Naive thymus-derived CD4-positive, alpha-beta T cell (primary cell): ENCODE measurements at regions not wholly inside any gene's neighbourhood (a gene's known extent, or its start where the extent isn't known, plus 50 kb on each side); places are given as distances from the start of the nearest gene placed in this dataset.

Source experiments
- ATAC-seq: fragments of 150-1000 bp; cut with Tn5 transposase; 2 replicates; pipeline ENCODE4 v1.10.0; 2021; ENCODE audit warnings: mild to moderate bottlenecking, moderate library complexity
- CTCF ChIA-PET: fragments of 350-600 bp; sonication (Branson Sonifier 250); formaldehyde crosslinking; loops from one replicate; lab custom pipeline; 2021; ENCODE audit warnings: antibody characterized with exemption; lab: Charles Lee
- POLR2A ChIA-PET: fragments of 350-600 bp; sonication (Branson Sonifier 250); formaldehyde crosslinking; loops from one replicate; lab custom pipeline; 2021; ENCODE audit warnings: antibody characterized with exemption, inconsistent platforms; lab: Charles Lee
- DNase-seq, 9 donors: peaks; one replicate each; pipeline versions ENCODE4 v3.0.0 to v3.0.0-alpha.2; 2020 to 2022; ENCODE audit warnings: mixed read lengths in 1 of 9
- H3K27ac ChIP-seq: one replicate; pipeline ENCODE4 v1.7.0; 2013; ENCODE audit warnings: mild to moderate bottlenecking, low read depth, low read length, moderate library complexity
- H3K27me3 ChIP-seq, 2 donors: one replicate each; pipeline ENCODE4 v1.7.0; 2013; ENCODE audit warnings: low read length in 2 of 2, mild to moderate bottlenecking in 2 of 2, moderate library complexity in 2 of 2; ENCODE audit not compliant: control insufficient read depth in 2 of 2, insufficient read depth in 2 of 2
- H3K36me3 ChIP-seq, 3 experiments: 1 replicate in 2 of 3; 2 replicates in 1 of 3; pipeline ENCODE4 v1.7.0; 2013; ENCODE audit warnings: low read length in 3 of 3, mild to moderate bottlenecking in 3 of 3, moderate library complexity in 1 of 3; ENCODE audit not compliant: insufficient read depth in 3 of 3, control insufficient read depth in 2 of 3
- H3K4me1 ChIP-seq, 2 donors: one replicate each; pipeline ENCODE4 v1.7.0; 2013; ENCODE audit warnings: low read length in 2 of 2, mild to moderate bottlenecking in 2 of 2, moderate library complexity in 1 of 2; ENCODE audit not compliant: control insufficient read depth in 2 of 2, insufficient read depth in 2 of 2
- H3K4me3 ChIP-seq: 2 replicates; pipeline ENCODE4 v1.7.0; 2013; ENCODE audit warnings: mild to moderate bottlenecking, low read length
- H3K9me3 ChIP-seq, 3 experiments: 1 replicate in 2 of 3; 2 replicates in 1 of 3; pipeline ENCODE4 v1.7.0; 2013; ENCODE audit warnings: low read length in 3 of 3; ENCODE audit not compliant: control insufficient read depth in 2 of 3
- H3K27ac Mint-ChIP-seq, 9 donors: one replicate each; pipeline ENCODE4 v1.8.0; 2020 to 2022; ENCODE audit warnings: mixed read lengths in 9 of 9, mild to moderate bottlenecking in 8 of 9, moderate library complexity in 5 of 9, inconsistent platforms in 2 of 9
- H3K27me3 Mint-ChIP-seq, 5 donors: one replicate each; pipeline ENCODE4 v1.8.0; 2021 to 2022; ENCODE audit warnings: mixed read lengths in 5 of 5, mild to moderate bottlenecking in 1 of 5
- H3K36me3 Mint-ChIP-seq, 5 donors: one replicate each; pipeline ENCODE4 v1.8.0; 2020 to 2022; ENCODE audit warnings: mixed read lengths in 5 of 5, mild to moderate bottlenecking in 3 of 5, inconsistent platforms in 1 of 5
- H3K4me1 Mint-ChIP-seq, 7 donors: one replicate each; pipeline ENCODE4 v1.8.0; 2020 to 2022; ENCODE audit warnings: mixed read lengths in 7 of 7, mild to moderate bottlenecking in 3 of 7, inconsistent platforms in 1 of 7
- H3K4me3 Mint-ChIP-seq, 10 donors: one replicate each; pipeline ENCODE4 v1.8.0; 2020 to 2022; ENCODE audit warnings: mild to moderate bottlenecking in 10 of 10, mixed read lengths in 10 of 10, moderate library complexity in 6 of 10, inconsistent platforms in 2 of 10
- H3K9me3 Mint-ChIP-seq, 11 donors: one replicate each; pipeline ENCODE4 v1.8.0; 2020 to 2022; ENCODE audit warnings: mixed read lengths in 11 of 11, mild to moderate bottlenecking in 4 of 11, inconsistent platforms in 1 of 11, moderate library complexity in 1 of 11
- intact Hi-C, 2 donors: fragments of 100-400 bp; cut with micrococcal nuclease; formaldehyde crosslinking; loops; one replicate each; pipeline ENCODE4 v1.15.1; 2023

DNA sequence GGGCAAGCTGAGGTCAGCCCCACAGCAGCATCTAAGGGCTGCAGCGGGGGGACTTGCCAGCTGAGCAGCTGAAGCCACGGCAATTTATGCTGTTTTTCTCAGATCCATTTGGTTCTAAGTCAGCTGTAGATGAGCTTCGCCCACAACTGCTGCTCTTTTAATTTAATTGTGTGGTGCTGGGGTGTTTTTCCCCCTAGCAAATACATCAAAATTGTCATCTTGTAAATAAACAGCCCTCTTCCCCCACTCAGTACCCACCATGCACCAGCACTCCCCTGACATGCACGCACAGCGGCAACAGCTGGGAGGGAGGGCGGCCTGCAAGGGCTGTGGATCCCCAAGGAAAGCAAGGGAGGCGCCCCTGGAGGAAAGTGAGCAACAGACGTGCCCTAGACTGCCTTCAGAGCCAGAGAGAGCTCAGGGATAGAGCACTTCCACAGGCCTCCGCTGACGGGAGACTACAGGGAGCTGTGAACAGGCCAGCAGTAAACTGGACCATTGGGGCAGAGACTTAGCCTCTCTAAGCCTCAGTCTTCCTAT lies 149.5 kb downstream of the TMEM132E start:
- H3K9me3 ChIP-seq = no peaks in the 10 kb centered on the region
- POLR2A ChIA-PET = no interaction called here
- intact Hi-C loops = no loop called here
- Mint-ChIP-seq H3K27me3 (peaks cover 0 to 9% (median 7%) of the 10 kb centered on the region in 5 donors), H3K36me3 (peaks cover 0 to 3% (median 0%) of the 10 kb centered on the region in 5 donors), H3K4me1 (no peaks in the 10 kb centered on the region), H3K27ac (no peak overlapping the region), H3K9me3 (peaks cover 0 to 11% (median 2%) of the 10 kb centered on the region in 11 donors), H3K4me3 (no peak overlapping the region)
- no peak for DNase-seq
- no peak overlapping the region for H3K4me3 ChIP-seq
- H3K36me3 ChIP-seq = no peaks in the 10 kb centered on the region
- ATAC-seq = no peak
- no peaks in the 10 kb centered on the region for H3K27me3 ChIP-seq
- H3K27ac ChIP-seq = no peak overlapping the region
- CTCF ChIA-PET = no interaction called here
- H3K4me1 ChIP-seq = no peaks in the 10 kb centered on the region

GRCh38 chr17:34727601-34728000 lies 148.2 kb downstream of the TMEM132E start:
- ChIA-PET POLR2A (no interaction called here), CTCF (no interaction called here)
- peaks cover 0 to 11% (median 7%) of the 10 kb centered on the region in 5 donors for H3K27me3 Mint-ChIP-seq
- Histone ChIP-seq H3K4me3 (no peak overlapping the region), H3K36me3 (no peaks in the 10 kb centered on the region), H3K9me3 (no peaks in the 10 kb centered on the region), H3K27me3 (no peaks in the 10 kb centered on the region), H3K4me1 (no peaks in the 10 kb centered on the region), H3K27ac (no peak overlapping the region)
- no peaks in the 10 kb centered on the region for H3K4me1 Mint-ChIP-seq
- no peak for DNase-seq
- H3K27ac Mint-ChIP-seq = no peak overlapping the region
- H3K9me3 Mint-ChIP-seq = peaks cover 0 to 11% (median 2%) of the 10 kb centered on the region in 11 donors
- no peak overlapping the region for H3K4me3 Mint-ChIP-seq
- intact Hi-C loops = no loop called here
- ATAC-seq = no peak
- peaks cover 0 to 3% (median 0%) of the 10 kb centered on the region in 5 donors for H3K36me3 Mint-ChIP-seq

GRCh38 chr17:34726536-34727384 lies 147.4 kb downstream of the TMEM132E start:
- CTCF ChIA-PET = no interaction called here
- Mint-ChIP-seq H3K4me1 (no peaks in the 10 kb centered on the region), H3K9me3 (peaks cover 0 to 8% (median under 1%) of the 10 kb centered on the region in 11 donors), H3K27ac (no peak overlapping the region), H3K36me3 (peaks cover 0 to 3% (median 0%) of the 10 kb centered on the region in 5 donors), H3K27me3 (peaks cover 0 to 13% (median 5%) of the 10 kb centered on the region in 5 donors), H3K4me3 (no peak overlapping the region)
- H3K27me3 ChIP-seq = no peaks in the 10 kb centered on the region
- intact Hi-C loops = no loop called here
- no peak for ATAC-seq
- H3K4me3 ChIP-seq = no peak overlapping the region
- POLR2A ChIA-PET = no interaction called here
- no peaks in the 10 kb centered on the region for H3K36me3 ChIP-seq
- H3K4me1 ChIP-seq = no peaks in the 10 kb centered on the region
- no peak for DNase-seq
- no peaks in the 10 kb centered on the region for H3K9me3 ChIP-seq
- H3K27ac ChIP-seq = no peak overlapping the region

DNA sequence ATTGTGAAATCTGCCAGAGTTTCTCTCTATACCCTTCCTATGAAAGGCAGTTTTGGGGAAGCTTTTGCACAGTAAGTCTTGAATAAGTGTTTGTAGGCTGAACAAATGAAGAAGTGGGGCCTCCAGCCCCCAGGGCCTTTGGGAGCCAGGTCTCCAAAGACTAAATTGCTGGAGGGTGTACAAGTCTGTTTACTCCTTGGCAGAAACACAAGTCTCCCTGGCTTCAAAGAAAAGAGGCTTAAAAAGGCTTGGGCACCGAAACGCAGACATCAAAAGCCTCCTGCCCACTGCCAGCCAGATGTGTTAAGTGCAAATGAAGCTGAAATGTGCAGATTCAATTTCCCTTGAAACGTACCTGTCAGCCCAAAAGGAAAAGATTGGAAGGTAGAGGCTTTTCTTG lies 146.3 kb downstream of the TMEM132E start:
- CTCF ChIA-PET = no interaction called here
- no peaks in the 10 kb centered on the region for H3K4me1 ChIP-seq
- Mint-ChIP-seq H3K4me1 (no peaks in the 10 kb centered on the region), H3K27me3 (peaks cover 0 to 13% (median 5%) of the 10 kb centered on the region in 5 donors), H3K4me3 (no peak overlapping the region), H3K27ac (no peak overlapping the region), H3K9me3 (peaks cover 0 to 2% (median 0%) of the 10 kb centered on the region in 11 donors), H3K36me3 (no peaks in the 10 kb centered on the region)
- POLR2A ChIA-PET = no interaction called here
- no peaks in the 10 kb centered on the region for H3K36me3 ChIP-seq
- H3K27ac ChIP-seq = no peak overlapping the region
- intact Hi-C loops = no loop called here
- no peak overlapping the region for H3K4me3 ChIP-seq
- no peaks in the 10 kb centered on the region for H3K27me3 ChIP-seq
- ATAC-seq (no peak), DNase-seq (no peak)
- H3K9me3 ChIP-seq = no peaks in the 10 kb centered on the region

- Histone ChIP-seq H3K9me3 (no peaks in the 10 kb centered on the region), H3K4me1 (no peaks in the 10 kb centered on the region), H3K27me3 (no peaks in the 10 kb centered on the region), H3K27ac (no peak overlapping the region), H3K36me3 (no peaks in the 10 kb centered on the region), H3K4me3 (no peak overlapping the region)
- DNase-seq = no peak
- CTCF ChIA-PET = no interaction called here
- Mint-ChIP-seq H3K27me3 (peaks cover 3 to 13% (median 11%) of the 10 kb centered on the region in 5 donors), H3K27ac (no peak overlapping the region), H3K9me3 (peaks cover 0 to 2% (median 0%) of the 10 kb centered on the region in 11 donors), H3K4me3 (no peak overlapping the region), H3K36me3 (no peaks in the 10 kb centered on the region), H3K4me1 (no peaks in the 10 kb centered on the region)
- POLR2A ChIA-PET = no interaction called here
- intact Hi-C loops = no loop called here
- no peak for ATAC-seq
Measured at GRCh38 chr17:34725008-34725407, 145.6 kb downstream of the TMEM132E start.

- no peaks in the 10 kb centered on the region for H3K36me3 Mint-ChIP-seq
- ATAC-seq = no peak
- H3K27ac Mint-ChIP-seq = no peak overlapping the region
- ChIA-PET POLR2A (no interaction called here), CTCF (no interaction called here)
- no peaks in the 10 kb centered on the region for H3K4me1 Mint-ChIP-seq
- H3K4me3 ChIP-seq = no peak overlapping the region
- peaks cover 3 to 13% (median 7%) of the 10 kb centered on the region in 5 donors for H3K27me3 Mint-ChIP-seq
- no peaks in the 10 kb centered on the region for H3K36me3 ChIP-seq
- no peaks in the 10 kb centered on the region for H3K4me1 ChIP-seq
- no peaks in the 10 kb centered on the region for H3K9me3 ChIP-seq
- no peak overlapping the region for H3K4me3 Mint-ChIP-seq
- intact Hi-C loops = no loop called here
- no peaks in the 10 kb centered on the region for H3K27me3 ChIP-seq
- DNase-seq = no peak
- H3K27ac ChIP-seq = no peak overlapping the region
- peaks cover 0 to 2% (median 0%) of the 10 kb centered on the region in 11 donors for H3K9me3 Mint-ChIP-seq
Measured at GRCh38 chr17:34723875-34724274, 144.5 kb downstream of the TMEM132E start.
